Central memory CD8-positive, alpha-beta T cell (primary cell): ENCODE measurements at regions not wholly inside any gene's neighbourhood (a gene's known extent, or its start where the extent isn't known, plus 50 kb on each side); places are given as distances from the start of the nearest gene placed in this dataset.

Source experiments
- ATAC-seq: fragments of 150-1000 bp; cut with Tn5 transposase; replicated peaks from 2 replicates; pipeline ENCODE4 v1.10.0; 2022; ENCODE audit warnings: mild to moderate bottlenecking, moderate FRiP score, moderate number of reproducible peaks; ENCODE audit not compliant: poor library complexity, severe bottlenecking; ENCODE audit errors: extremely low read depth
- DNase-seq, 2 donors: peaks; one replicate each; pipeline ENCODE4 v3.0.0; 2021; ENCODE audit warnings: low spot score in 2 of 2
- H3K27ac Mint-ChIP-seq: one replicate; pipeline ENCODE4 v1.8.0; 2022; ENCODE audit warnings: low read depth, mild to moderate bottlenecking, moderate library complexity, mixed read lengths
- H3K27me3 Mint-ChIP-seq: one replicate; pipeline ENCODE4 v1.8.0; 2022; ENCODE audit warnings: mixed read lengths
- H3K36me3 Mint-ChIP-seq: one replicate; pipeline ENCODE4 v1.8.0; 2022; ENCODE audit warnings: mild to moderate bottlenecking, moderate library complexity, mixed read lengths; ENCODE audit not compliant: insufficient read depth
- H3K4me1 Mint-ChIP-seq: one replicate; pipeline ENCODE4 v1.8.0; 2022; ENCODE audit warnings: mixed read lengths
- H3K4me3 Mint-ChIP-seq: one replicate; pipeline ENCODE4 v1.8.0; 2022; ENCODE audit warnings: mild to moderate bottlenecking, moderate library complexity, mixed read lengths
- H3K9me3 Mint-ChIP-seq: one replicate; pipeline ENCODE4 v1.8.0; 2022; ENCODE audit warnings: mixed read lengths

DNA sequence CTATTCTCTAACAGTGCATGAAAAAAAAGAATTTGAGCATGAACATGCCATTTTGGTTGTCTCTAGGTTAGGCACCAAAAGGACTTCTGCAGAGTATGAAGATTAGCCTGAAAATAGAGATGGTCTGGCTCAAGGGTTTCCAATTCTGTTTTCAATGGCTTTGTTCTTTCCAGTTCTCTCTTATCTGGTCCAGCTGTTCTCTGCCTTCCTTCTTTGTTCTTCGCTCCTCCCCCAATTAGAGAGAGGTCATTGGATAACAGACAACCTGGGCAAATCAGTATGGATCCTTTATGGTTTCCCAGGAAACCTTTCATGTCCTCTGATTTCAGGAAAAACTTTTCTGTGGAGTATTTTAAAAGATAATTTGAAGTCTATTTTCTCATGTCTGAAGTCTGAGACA lies 623.4 kb downstream of the PCDH17 start:
- Mint-ChIP-seq H3K27ac (no peak overlapping the region), H3K4me3 (no peak overlapping the region)
- no peak for DNase-seq

DNA sequence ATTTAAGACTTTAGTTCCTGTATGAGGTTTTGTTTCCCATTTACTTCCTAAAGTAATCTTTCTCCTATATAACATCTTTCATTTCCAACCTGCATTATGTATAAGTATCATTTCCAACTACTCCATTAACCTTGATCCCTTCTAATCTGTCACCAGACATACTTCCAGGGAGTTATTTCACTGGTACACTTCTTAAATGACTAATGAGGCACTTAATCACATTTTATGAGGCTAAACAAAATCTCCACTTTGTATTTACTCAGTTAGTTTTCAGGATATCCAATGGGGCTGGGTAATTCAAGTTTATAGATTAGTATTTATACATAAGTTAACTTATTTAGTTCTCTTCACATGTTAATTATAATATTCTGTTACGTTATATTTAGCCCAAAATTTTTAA lies 634.7 kb downstream of the PCDH17 start:
- H3K9me3 Mint-ChIP-seq: peaks cover 14% of the 10 kb centered on the region
- no peaks in the 10 kb centered on the region for H3K27me3 Mint-ChIP-seq
- ATAC-seq (no peak), DNase-seq (no peak)
- no peak overlapping the region for H3K4me3 Mint-ChIP-seq
- H3K4me1 Mint-ChIP-seq: no peaks in the 10 kb centered on the region
- H3K27ac Mint-ChIP-seq: no peak overlapping the region
- no peaks in the 10 kb centered on the region for H3K36me3 Mint-ChIP-seq

More for the DNA sequence above, 623.4 kb downstream of the PCDH17 start:
- no peak for ATAC-seq
- peaks cover 45% of the 10 kb centered on the region for H3K9me3 Mint-ChIP-seq
- no peaks in the 10 kb centered on the region for H3K4me1 Mint-ChIP-seq
- H3K27me3 Mint-ChIP-seq: no peaks in the 10 kb centered on the region
- H3K36me3 Mint-ChIP-seq: no peaks in the 10 kb centered on the region

DNA sequence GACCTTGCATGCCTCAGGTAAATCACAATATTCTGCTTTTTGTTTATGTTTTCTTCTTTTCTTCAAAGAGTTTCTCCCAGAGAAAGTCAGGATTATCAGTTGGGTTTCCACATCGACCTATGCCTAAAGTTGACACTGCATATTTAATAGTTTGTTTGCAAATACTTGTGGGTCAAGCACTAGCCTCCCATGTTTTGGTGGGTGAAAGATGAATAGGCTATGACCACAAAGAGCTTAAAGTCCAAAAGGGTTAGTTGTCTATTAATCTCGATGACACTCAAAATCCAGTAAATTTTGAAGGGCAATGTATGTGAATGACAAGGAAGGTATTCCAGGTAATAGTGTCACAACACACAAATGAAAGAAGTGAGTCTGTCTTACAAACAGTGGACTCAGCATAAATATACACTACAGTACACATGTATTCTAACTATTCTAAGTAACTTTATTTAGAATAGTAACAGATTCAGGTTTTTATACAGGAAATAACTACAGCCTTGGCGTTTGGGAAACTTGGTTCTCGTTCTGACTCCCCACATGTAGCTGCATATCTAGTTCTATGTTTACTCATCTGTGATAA lies 667.1 kb downstream of the PCDH17 start:
- H3K27me3 Mint-ChIP-seq: no peaks in the 10 kb centered on the region
- no peaks in the 10 kb centered on the region for H3K36me3 Mint-ChIP-seq
- ATAC-seq: no peak
- H3K4me3 Mint-ChIP-seq: no peak overlapping the region
- DNase-seq: no peak
- no peak overlapping the region for H3K27ac Mint-ChIP-seq
- H3K9me3 Mint-ChIP-seq: peaks cover 6% of the 10 kb centered on the region
- no peaks in the 10 kb centered on the region for H3K4me1 Mint-ChIP-seq

DNA sequence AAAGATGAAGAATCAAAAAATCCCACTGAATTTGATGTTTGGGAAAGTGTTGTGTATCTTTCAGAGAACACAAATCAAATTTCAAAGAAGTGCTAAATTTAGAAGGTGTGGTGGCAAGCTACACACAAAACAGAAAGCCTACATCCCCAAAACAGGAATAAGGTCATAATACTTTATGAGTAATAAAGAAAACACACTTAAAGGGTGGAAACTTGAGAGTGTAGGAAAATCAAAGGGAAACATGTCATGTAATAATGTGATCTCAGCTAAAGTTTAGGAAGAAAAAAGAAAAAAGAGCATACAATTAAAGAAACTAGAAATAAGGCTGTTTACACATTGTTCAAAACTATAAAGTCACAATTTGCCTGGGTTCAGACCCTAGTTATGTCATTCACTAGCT lies 668.7 kb downstream of the PCDH17 start:
- Mint-ChIP-seq H3K9me3 (peaks cover 6% of the 10 kb centered on the region), H3K27me3 (no peaks in the 10 kb centered on the region), H3K4me1 (no peaks in the 10 kb centered on the region), H3K27ac (no peak overlapping the region), H3K4me3 (no peak overlapping the region), H3K36me3 (no peaks in the 10 kb centered on the region)
- ATAC-seq: no peak
- DNase-seq: no peak

DNA sequence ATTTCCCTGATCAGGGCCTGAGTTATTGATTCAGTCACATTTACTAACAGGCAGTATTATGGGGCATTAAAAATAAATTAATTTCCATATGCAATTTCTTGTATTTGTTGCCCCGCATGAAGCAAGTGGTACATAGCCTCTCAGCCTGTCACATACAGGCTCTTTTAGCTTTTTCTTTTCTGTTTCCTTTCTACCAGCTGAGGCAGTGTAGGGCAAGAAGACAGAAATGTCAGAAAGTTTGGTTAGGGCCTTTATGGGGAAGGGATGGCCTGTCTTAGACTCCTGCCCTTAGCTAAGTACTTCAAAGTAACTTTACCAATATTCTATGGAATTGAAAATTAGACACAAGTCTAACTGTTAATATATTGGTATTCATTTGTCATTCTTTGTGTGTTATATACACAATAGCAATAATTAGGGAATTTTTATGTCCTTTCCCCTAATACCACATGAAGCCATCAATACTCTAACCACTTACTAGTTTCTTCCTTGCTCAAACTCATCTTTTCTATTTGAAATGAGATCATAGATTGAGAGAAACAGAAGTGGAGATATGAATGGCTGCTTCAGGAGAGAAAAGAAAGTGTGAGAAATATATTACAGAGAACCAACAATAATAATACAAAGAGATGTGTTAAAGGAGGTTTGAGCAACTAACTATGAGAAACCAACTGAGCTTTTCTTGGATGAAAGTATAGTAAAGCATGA lies 669.6 kb downstream of the PCDH17 start:
- no peaks in the 10 kb centered on the region for H3K36me3 Mint-ChIP-seq

DNA sequence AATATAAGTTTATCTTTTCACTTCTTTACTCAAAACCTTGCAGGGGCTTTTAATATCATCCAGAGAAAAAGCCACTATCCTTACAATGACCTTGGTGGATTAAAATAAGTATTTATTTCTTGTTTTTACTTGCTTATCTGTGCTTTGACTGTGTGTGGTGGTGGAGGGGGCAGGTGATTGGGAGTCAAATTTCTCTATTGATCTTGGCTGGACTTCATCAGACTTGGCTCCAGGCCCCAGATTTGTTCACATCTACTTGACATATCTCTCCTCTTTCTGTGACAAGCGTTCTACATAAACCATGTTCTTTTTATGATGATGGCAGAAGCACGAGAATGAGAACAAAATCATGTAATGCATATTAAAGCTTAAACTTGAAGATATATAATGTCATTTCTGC lies 670.8 kb downstream of the PCDH17 start:
- Mint-ChIP-seq H3K9me3 (no peaks in the 10 kb centered on the region), H3K36me3 (no peaks in the 10 kb centered on the region), H3K4me1 (no peaks in the 10 kb centered on the region), H3K27ac (no peak overlapping the region), H3K27me3 (no peaks in the 10 kb centered on the region), H3K4me3 (no peak overlapping the region)
- DNase-seq (no peak), ATAC-seq (no peak)

More for the DNA sequence above, 669.6 kb downstream of the PCDH17 start:
- DNase-seq (no peak), ATAC-seq (no peak)
- no peaks in the 10 kb centered on the region for H3K27me3 Mint-ChIP-seq
- no peak overlapping the region for H3K27ac Mint-ChIP-seq
- H3K9me3 Mint-ChIP-seq: peaks cover 6% of the 10 kb centered on the region
- H3K4me3 Mint-ChIP-seq: no peak overlapping the region
- H3K4me1 Mint-ChIP-seq: no peaks in the 10 kb centered on the region

DNA sequence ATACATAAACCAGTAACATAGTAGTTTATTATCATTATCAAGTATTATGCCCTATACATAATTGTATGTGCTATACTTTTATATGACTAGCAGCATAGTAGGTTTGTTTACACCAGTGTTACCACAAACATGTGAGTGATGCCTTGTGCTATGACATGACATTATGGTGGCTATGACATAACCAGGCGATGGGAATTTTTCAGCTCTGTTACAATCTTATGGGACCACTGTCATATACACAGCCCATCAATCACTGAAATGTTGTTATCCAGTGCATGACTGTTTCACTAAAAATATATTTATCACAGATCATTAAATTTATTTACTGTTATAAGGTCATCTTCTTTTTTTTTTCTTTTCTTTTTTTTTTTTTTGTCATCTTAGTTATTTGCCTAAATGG lies 674.5 kb downstream of the PCDH17 start:
- no peaks in the 10 kb centered on the region for H3K36me3 Mint-ChIP-seq
- no peaks in the 10 kb centered on the region for H3K4me1 Mint-ChIP-seq
- H3K27me3 Mint-ChIP-seq: no peaks in the 10 kb centered on the region
- no peak overlapping the region for H3K27ac Mint-ChIP-seq
- no peak overlapping the region for H3K4me3 Mint-ChIP-seq
- DNase-seq (no peak), ATAC-seq (no peak)
- H3K9me3 Mint-ChIP-seq: peaks cover 6% of the 10 kb centered on the region

DNA sequence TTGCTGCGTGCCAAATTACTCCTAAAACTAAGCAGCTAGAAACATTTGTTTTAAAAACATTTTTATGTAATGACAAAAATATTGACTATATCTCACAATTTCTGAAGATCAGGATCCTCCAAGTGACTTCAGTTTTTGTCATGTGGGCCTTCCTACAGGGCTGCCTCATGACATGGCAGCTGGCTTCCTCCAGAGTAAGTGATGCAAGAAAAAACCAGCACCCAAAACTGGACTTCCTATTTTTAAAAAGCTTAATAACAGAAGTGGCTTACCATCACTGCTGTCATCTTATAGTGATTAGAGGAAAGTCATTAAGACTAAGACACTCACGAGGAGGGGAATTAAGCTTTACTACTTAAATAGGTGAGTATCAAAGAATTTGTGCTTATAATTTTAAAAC lies 681.7 kb downstream of the PCDH17 start:
- no peak for ATAC-seq
- Mint-ChIP-seq H3K4me3 (no peak overlapping the region), H3K36me3 (no peaks in the 10 kb centered on the region), H3K9me3 (peaks cover 6% of the 10 kb centered on the region), H3K4me1 (no peaks in the 10 kb centered on the region), H3K27ac (no peak overlapping the region), H3K27me3 (no peaks in the 10 kb centered on the region)
- DNase-seq: no peak

DNA sequence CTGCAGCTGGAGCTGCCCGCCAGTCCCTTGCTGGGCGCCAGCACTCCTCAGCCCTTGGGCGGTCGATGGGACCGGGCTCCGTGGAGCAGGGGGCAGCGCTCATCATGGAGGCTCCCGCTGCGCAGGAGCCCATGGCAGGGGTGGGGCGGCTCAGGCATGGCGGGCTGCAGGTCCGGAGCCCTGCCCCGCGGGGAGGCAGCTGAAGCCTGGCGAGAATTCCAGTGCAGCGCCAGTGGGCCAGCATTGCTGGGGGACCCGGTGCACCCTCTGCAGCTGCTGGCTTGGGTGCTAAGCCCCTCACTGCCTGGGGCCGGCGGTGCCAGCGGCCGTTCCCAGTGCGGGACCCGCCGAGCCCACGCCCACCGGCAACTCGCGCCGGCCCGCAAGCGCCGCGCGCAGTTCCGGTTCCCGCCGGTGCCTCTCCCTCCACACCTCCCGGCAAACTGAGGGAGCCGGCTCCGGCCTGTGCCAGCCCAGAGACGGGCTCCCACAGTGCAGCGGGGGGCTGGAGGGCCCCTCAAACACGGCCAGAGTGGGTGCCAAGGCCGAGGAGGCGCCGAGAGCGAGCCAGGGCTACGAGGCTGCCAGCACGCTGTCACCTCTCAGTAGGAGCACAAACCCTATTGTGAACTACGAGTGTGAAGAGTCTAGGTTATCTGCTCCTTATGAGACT lies 687.1 kb downstream of the PCDH17 start:
- H3K36me3 Mint-ChIP-seq: no peaks in the 10 kb centered on the region
- H3K4me3 Mint-ChIP-seq: no peak overlapping the region
- ATAC-seq (no peak), DNase-seq (no peak)
- no peak overlapping the region for H3K27ac Mint-ChIP-seq
- H3K4me1 Mint-ChIP-seq: no peaks in the 10 kb centered on the region
- no peaks in the 10 kb centered on the region for H3K27me3 Mint-ChIP-seq
- peaks cover 5% of the 10 kb centered on the region for H3K9me3 Mint-ChIP-seq

DNA sequence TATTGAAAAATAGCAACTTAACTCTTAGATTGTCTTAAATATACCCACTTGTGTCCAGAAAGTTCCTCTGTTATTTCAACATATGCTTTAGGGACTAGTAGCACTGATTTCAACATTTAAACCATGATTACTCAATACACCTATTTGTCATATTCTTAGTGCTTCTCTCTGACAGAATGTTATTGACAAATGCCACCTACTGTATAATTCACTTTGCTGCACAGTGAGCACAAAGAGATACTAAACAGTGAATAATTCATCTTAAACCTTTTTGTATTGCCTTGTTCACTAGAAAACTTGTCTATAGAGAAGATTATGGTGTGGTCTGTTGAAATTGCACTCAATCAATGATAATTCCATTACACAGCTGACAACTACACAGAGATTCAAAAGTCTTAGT lies 692.6 kb downstream of the PCDH17 start:
- no peak overlapping the region for H3K4me3 Mint-ChIP-seq
- no peaks in the 10 kb centered on the region for H3K4me1 Mint-ChIP-seq
- no peak overlapping the region for H3K27ac Mint-ChIP-seq
- ATAC-seq (no peak), DNase-seq (no peak)
- no peaks in the 10 kb centered on the region for H3K36me3 Mint-ChIP-seq
- H3K27me3 Mint-ChIP-seq: no peaks in the 10 kb centered on the region
- peaks cover 5% of the 10 kb centered on the region for H3K9me3 Mint-ChIP-seq

DNA sequence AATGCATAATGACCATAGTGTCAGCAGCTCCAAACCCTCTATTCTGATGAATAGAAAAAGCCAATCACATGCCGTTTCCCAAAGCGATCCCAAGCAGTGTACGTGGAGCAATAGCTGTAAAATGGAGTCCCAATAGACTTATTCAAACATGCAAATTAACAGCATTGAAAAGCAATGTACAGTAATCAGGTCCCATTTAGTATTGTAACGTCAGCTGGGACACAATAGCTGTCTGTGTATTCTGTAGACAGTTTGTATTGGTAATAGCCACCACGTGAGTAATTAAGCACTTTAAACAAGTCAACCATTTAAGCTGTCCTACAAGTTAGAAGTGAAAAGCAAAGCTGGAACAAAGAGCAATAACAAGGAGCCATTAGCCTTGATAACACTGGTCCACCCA lies 698.2 kb downstream of the PCDH17 start:
- ATAC-seq (no peak), DNase-seq (no peak)
- H3K4me3 Mint-ChIP-seq: no peak overlapping the region
- no peaks in the 10 kb centered on the region for H3K4me1 Mint-ChIP-seq
- no peaks in the 10 kb centered on the region for H3K36me3 Mint-ChIP-seq
- no peak overlapping the region for H3K27ac Mint-ChIP-seq
- H3K27me3 Mint-ChIP-seq: no peaks in the 10 kb centered on the region
- peaks cover 6% of the 10 kb centered on the region for H3K9me3 Mint-ChIP-seq

DNA sequence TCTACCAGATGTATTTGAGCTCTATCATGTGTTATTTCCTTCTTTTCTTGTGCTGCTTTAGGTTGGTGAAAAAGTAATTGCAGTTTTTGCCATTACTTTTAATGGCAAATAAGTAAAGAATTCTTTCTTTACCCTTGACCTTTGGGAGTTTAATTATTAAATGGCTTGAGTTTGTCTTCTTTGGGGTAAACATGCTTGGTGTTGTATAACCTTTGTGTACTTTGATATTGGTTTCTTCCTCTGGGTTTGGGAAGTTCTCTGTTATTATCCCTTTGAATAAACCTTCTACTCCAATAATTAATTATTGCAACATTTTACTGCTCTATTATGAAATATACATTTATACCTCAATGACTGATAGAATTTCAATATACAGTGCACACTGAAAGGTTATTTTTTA lies 709.4 kb downstream of the PCDH17 start:
- DNase-seq: no peak
- H3K36me3 Mint-ChIP-seq: no peaks in the 10 kb centered on the region
- no peak overlapping the region for H3K4me3 Mint-ChIP-seq
- peaks cover 18% of the 10 kb centered on the region for H3K9me3 Mint-ChIP-seq
- no peaks in the 10 kb centered on the region for H3K27me3 Mint-ChIP-seq
- H3K4me1 Mint-ChIP-seq: no peaks in the 10 kb centered on the region
- ATAC-seq: no peak
- no peak overlapping the region for H3K27ac Mint-ChIP-seq

DNA sequence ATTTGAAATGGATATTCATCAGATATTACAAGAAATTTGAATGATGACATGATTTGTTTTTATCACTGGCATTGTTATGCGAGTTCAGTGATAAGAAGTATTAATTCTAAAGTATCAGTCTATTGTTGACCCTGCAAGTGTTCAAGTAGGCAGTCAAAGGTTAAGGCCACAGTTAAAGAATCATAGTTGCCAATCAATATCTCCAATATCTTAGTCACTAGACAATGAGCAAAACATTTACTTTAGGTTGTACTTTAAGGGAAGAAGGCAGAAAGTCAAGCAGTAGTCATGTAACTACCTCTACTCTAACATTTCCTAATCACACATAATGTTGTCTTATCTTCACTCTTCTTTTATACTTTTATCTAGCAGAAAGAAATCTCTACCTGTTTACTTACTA lies 709.8 kb downstream of the PCDH17 start:
- DNase-seq (no peak), ATAC-seq (no peak)
- H3K4me1 Mint-ChIP-seq: no peaks in the 10 kb centered on the region
- no peaks in the 10 kb centered on the region for H3K27me3 Mint-ChIP-seq
- H3K27ac Mint-ChIP-seq: no peak overlapping the region
- H3K9me3 Mint-ChIP-seq: peaks cover 13% of the 10 kb centered on the region
- no peak overlapping the region for H3K4me3 Mint-ChIP-seq
- H3K36me3 Mint-ChIP-seq: no peaks in the 10 kb centered on the region
